Chondrocyte (in vitro differentiated cells): ENCODE measurements at regions not wholly inside any gene's neighbourhood (a gene's known extent, or its start where the extent isn't known, plus 50 kb on each side); places are given as distances from the start of the nearest gene placed in this dataset.

Source experiments
- DNase-seq: peaks from one replicate; pipeline ENCODE4 v3.0.0; 2021; ENCODE audit warnings: mixed read lengths, low spot score
- H3K27ac Mint-ChIP-seq: one replicate; pipeline ENCODE4 v1.8.0; 2021; ENCODE audit warnings: mild to moderate bottlenecking, moderate library complexity, mixed read lengths; ENCODE audit not compliant: unreplicated experiment
- H3K27me3 Mint-ChIP-seq: 2 replicates; pipeline ENCODE4 v1.8.0; 2021; ENCODE audit warnings: low read depth, mixed read lengths
- H3K36me3 Mint-ChIP-seq: 2 replicates; pipeline ENCODE4 v1.8.0; 2021; ENCODE audit warnings: low read depth, mixed read lengths
- H3K4me1 Mint-ChIP-seq: 2 replicates; pipeline ENCODE4 v1.8.0; 2021; ENCODE audit warnings: low read depth, mild to moderate bottlenecking, mixed read lengths
- H3K4me3 Mint-ChIP-seq: one replicate; pipeline ENCODE4 v1.8.0; 2021; ENCODE audit warnings: mild to moderate bottlenecking, moderate library complexity, mixed read lengths; ENCODE audit not compliant: unreplicated experiment
- H3K9me3 Mint-ChIP-seq: 2 replicates; pipeline ENCODE4 v1.8.0; 2021; ENCODE audit warnings: low read depth, mixed read lengths
- TF ChIP-seq, protein P1 (sequence below): fragments of 200-600 bp; sonication (generic); IDR thresholded peaks from 2 replicates; pipeline ENCODE4 v1.5.0; 2021; ENCODE audit warnings: antibody characterized with exemption, mild to moderate bottlenecking, moderate library complexity

DNA sequence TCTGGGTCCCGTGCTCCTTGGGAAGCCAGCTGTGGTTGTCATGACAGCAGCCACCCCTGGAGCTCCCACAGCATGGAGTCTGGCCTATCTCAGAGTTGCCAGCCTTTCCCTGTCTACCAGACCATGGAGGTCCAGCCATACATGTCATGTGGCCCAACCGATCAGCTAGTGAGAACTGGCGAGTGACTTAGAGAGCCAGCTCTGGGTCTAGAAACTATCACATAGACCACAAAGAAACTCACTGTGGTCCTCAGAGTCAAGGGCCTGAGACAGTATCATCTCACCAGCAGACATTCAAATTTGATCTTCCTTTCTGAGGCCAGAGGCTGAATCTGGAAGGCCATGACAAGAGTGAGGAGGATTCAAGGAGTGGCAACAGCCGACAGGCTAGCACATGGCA lies 223.3 kb upstream of the GPR26 start:
- H3K36me3 Mint-ChIP-seq = no peaks in the 10 kb centered on the region
- TF ChIP-seq, protein P1, sequence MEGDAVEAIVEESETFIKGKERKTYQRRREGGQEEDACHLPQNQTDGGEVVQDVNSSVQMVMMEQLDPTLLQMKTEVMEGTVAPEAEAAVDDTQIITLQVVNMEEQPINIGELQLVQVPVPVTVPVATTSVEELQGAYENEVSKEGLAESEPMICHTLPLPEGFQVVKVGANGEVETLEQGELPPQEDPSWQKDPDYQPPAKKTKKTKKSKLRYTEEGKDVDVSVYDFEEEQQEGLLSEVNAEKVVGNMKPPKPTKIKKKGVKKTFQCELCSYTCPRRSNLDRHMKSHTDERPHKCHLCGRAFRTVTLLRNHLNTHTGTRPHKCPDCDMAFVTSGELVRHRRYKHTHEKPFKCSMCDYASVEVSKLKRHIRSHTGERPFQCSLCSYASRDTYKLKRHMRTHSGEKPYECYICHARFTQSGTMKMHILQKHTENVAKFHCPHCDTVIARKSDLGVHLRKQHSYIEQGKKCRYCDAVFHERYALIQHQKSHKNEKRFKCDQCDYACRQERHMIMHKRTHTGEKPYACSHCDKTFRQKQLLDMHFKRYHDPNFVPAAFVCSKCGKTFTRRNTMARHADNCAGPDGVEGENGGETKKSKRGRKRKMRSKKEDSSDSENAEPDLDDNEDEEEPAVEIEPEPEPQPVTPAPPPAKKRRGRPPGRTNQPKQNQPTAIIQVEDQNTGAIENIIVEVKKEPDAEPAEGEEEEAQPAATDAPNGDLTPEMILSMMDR = no peak
- H3K27me3 Mint-ChIP-seq = no peaks in the 10 kb centered on the region
- H3K9me3 Mint-ChIP-seq = no peaks in the 10 kb centered on the region
- no peak overlapping the region for H3K4me3 Mint-ChIP-seq
- DNase-seq = no peak
- H3K4me1 Mint-ChIP-seq = no peaks in the 10 kb centered on the region
- no peak overlapping the region for H3K27ac Mint-ChIP-seq

DNA sequence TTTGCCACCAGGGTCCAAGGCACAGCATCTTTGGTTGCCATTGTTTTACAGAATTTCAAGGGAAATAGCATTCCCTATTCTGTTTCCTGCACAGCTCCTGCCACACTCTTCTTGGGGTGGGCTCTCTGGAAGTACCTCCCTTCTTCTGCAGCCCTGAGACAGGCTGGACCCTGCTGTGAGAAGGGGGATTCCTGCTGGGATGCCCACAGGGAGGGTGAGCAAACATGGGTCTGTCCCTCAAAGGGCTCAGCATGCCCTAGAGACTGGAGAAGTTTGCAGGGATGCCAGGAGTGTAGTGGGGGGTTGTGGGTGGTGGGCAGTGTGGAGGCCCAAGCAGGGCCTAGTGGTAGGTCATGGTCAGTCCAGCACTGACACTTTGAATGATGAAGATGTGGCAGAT lies 222.2 kb upstream of the GPR26 start:
- Mint-ChIP-seq H3K4me3 (no peak overlapping the region), H3K27me3 (no peaks in the 10 kb centered on the region), H3K36me3 (no peaks in the 10 kb centered on the region), H3K4me1 (no peaks in the 10 kb centered on the region), H3K27ac (no peak overlapping the region), H3K9me3 (no peaks in the 10 kb centered on the region)
- no peak for DNase-seq
- TF ChIP-seq, protein P1 = no peak

DNA sequence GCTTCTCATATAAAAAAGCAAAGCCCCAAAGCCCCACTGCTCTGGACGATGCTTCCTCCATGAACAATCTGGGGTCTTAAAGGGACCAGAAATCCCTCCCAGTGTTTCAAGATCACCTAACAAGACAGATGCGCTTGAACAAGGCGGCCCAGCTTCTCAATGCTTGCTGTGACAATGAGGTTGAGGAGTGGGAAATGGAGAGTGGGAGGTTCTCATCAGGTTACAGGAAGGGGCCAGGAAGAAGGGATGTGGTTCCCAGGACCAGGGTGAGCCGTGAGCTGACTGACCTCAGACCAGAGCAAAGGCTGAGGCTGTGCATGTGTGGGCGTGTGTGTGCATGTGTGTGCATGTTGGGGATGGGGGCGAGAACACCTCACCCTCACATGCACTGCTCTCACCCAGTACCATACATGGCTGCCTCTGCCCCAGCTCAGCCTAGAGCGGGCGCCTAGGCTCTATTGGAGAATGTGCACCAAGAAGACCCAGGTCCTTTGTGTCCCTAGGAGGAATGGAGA lies 220.8 kb upstream of the GPR26 start:
- Mint-ChIP-seq H3K27ac (no peak overlapping the region), H3K4me3 (no peak overlapping the region), H3K9me3 (no peaks in the 10 kb centered on the region), H3K4me1 (no peaks in the 10 kb centered on the region), H3K36me3 (no peaks in the 10 kb centered on the region), H3K27me3 (no peaks in the 10 kb centered on the region)
- no peak for DNase-seq
- TF ChIP-seq, protein P1 = no peak

DNA sequence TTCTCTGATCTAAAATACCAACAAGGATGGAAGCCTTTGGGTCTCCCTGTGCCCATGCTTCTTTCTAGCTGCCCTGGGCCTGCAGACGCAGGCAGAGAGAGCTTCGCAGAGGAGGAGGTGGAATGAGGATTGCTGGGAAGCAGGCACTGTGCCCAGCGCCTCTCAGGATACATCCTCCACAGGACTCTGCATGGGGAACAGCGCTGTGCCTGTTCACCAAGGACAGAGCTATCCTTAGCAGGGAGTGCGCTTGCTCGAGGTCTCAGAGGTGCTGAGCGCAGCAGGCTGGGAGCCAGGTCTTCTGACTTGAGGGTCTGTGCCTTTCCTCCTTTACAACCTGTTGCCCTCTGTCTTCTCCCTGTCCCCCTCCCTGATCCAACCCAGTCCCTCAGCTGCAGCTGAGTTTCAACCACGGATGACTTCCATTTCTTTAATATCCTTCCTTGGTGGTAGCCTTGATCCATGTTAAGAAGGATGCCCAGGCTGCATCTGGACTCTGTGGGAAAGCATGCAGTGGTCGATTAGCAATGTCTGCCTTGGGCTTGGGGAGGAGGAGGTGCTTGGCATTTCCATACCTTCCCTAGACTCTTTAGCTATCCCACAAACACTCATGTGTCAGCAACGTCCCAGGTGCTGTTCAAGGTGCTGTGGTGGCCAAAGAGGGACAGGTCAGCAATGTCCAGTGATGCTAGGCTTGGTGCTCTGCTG lies 219.6 kb upstream of the GPR26 start:
- Mint-ChIP-seq H3K27ac (no peak overlapping the region), H3K27me3 (no peaks in the 10 kb centered on the region), H3K36me3 (no peaks in the 10 kb centered on the region), H3K4me3 (no peak overlapping the region), H3K9me3 (no peaks in the 10 kb centered on the region), H3K4me1 (no peaks in the 10 kb centered on the region)
- DNase-seq = no peak
- TF ChIP-seq, protein P1 = no peak

DNA sequence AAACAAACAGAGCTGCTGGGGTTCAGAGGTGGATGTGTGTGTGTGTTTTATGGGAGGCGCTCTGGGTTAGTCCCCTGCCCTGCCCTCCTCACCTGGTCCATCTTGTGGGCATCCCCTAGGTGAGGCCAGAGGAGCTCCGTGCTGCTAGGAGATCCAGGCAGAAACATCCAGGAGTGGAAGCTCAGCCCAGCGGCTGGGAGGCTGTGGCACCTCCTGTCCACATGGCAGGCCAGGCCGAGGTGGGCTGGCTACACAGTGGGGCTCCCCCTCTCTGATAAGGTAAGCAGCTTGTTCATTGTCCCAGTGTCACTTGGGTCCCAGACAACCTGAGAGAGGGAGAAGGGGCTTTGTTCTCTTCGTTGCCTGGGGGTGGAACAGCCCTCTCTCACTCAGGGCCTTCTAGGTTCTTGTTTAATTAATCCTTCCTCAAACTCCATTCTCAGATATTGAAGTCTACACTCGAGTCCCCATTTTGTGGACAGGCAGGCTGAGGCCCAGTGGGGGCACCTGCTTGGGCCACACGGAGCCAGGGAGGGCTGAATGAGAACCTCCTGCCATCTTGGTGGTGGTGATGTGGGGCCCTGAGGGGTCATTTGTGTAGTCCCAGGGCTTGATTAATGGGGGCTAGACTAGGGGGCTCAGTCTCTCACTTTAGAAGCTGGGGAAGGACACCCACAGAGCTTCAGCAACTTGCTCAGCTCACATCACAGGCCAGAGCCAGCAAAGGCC lies 216.8 kb upstream of the GPR26 start:
- Mint-ChIP-seq H3K9me3 (no peaks in the 10 kb centered on the region), H3K27ac (no peak overlapping the region), H3K4me3 (no peak overlapping the region), H3K4me1 (no peaks in the 10 kb centered on the region), H3K36me3 (no peaks in the 10 kb centered on the region), H3K27me3 (no peaks in the 10 kb centered on the region)
- TF ChIP-seq, protein P1 = no peak
- DNase-seq = no peak
